ENCODE measurements at regions not wholly inside any gene's neighbourhood (a gene's known extent, or its start where the extent isn't known, plus 50 kb on each side); places are given as distances from the start of the nearest gene placed in this dataset.

- no peak for TF ChIP-seq EZH2 (IDR thresholded peaks at IDR 0.05; ENCODE audit: low read length)
- no peak for TF ChIP-seq CTCF (optimal IDR thresholded peaks at IDR 0.05 in 1 of 3, IDR thresholded peaks at IDR 0.05 in 1 of 3, conservative IDR thresholded peaks at IDR 0.05 in 1 of 3; ENCODE audit: extremely low read depth in 1 of 3, insufficient read depth in 2 of 3, low read length in 3 of 3)
- H3K4me3 ChIP-seq (ENCODE audit: control insufficient read depth in 2 of 3, extremely low read depth in 1 of 3, insufficient read depth in 2 of 3, low read depth in 1 of 3, low read length in 3 of 3): no peak overlapping the region
- H3K4me1 ChIP-seq (ENCODE audit: control insufficient read depth, extremely low read depth, insufficient read depth, low read length): no peaks in the 10 kb centered on the region
These were observed 53.4 kb upstream of the GCSH start for GRCh38 chr16:81149614-81150013.

GRCh38 chr16:81148277-81148676 is 52.1 kb upstream of the GCSH start:
- Histone ChIP-seq H3K4me1 (ENCODE audit: control insufficient read depth, extremely low read depth, insufficient read depth, low read length) (peaks cover 9% of the 10 kb centered on the region), H3K9ac (ENCODE audit: control insufficient read depth, extremely low read depth, insufficient read depth, low read length) (no peak overlapping the region), H3K9me1 (ENCODE audit: control insufficient read depth, extremely low read depth, insufficient read depth, low read length) (no peaks in the 10 kb centered on the region), H2AFZ (ENCODE audit: control insufficient read depth, low read length) (no peak overlapping the region), H3K36me3 (ENCODE audit: control insufficient read depth in 2 of 2, extremely low read depth in 1 of 2, insufficient read depth in 2 of 2, low read length in 2 of 2) (no peaks in the 10 kb centered on the region), H3K79me2 (ENCODE audit: control insufficient read depth, insufficient read depth, low read length) (no peaks in the 10 kb centered on the region), H3K4me2 (ENCODE audit: control insufficient read depth, extremely low read depth, insufficient read depth, low read depth, low read length) (no peak overlapping the region), H3K27me3 (ENCODE audit: control insufficient read depth, extremely low read depth, insufficient read depth, low read length) (no peaks in the 10 kb centered on the region), H3K27ac (ENCODE audit: control insufficient read depth, insufficient read depth, low read length) (no peak overlapping the region), H3K4me3 (ENCODE audit: control insufficient read depth in 2 of 3, extremely low read depth in 1 of 3, insufficient read depth in 2 of 3, low read depth in 1 of 3, low read length in 3 of 3) (no peak overlapping the region), H3K9me3 (ENCODE audit: control insufficient read depth, low read depth, low read length) (no peaks in the 10 kb centered on the region), H4K20me1 (ENCODE audit: control insufficient read depth, extremely low read depth, insufficient read depth, low read length) (no peaks in the 10 kb centered on the region)
- FAIRE-seq (no peak), DNase-seq (ENCODE audit: low read depth, low spot score) (no peak)
- no peak for TF ChIP-seq EZH2 (IDR thresholded peaks at IDR 0.05; ENCODE audit: low read length)
- TF ChIP-seq CTCF (optimal IDR thresholded peaks at IDR 0.05 in 1 of 3, IDR thresholded peaks at IDR 0.05 in 1 of 3, conservative IDR thresholded peaks at IDR 0.05 in 1 of 3; ENCODE audit: extremely low read depth in 1 of 3, insufficient read depth in 2 of 3, low read length in 3 of 3): no peak
- dilution Hi-C loops (cut with MboI; ENCODE audit: extremely low pct_ligation_motif_present, low sequenced_read_pairs): no loop called here

More at GRCh38 chr16:81149614-81150013, 53.4 kb upstream of the GCSH start:
- no peak overlapping the region for H3K9ac ChIP-seq (ENCODE audit: control insufficient read depth, extremely low read depth, insufficient read depth, low read length)
- H3K27me3 ChIP-seq (ENCODE audit: control insufficient read depth, extremely low read depth, insufficient read depth, low read length): no peaks in the 10 kb centered on the region
- no peaks in the 10 kb centered on the region for H3K36me3 ChIP-seq (ENCODE audit: control insufficient read depth in 2 of 2, extremely low read depth in 1 of 2, insufficient read depth in 2 of 2, low read length in 2 of 2)
- FAIRE-seq (no peak), DNase-seq (ENCODE audit: low read depth, low spot score) (no peak)
- H3K4me2 ChIP-seq (ENCODE audit: control insufficient read depth, extremely low read depth, insufficient read depth, low read depth, low read length): no peak overlapping the region
- H3K9me1 ChIP-seq (ENCODE audit: control insufficient read depth, extremely low read depth, insufficient read depth, low read length): no peaks in the 10 kb centered on the region
- no peak overlapping the region for H2AFZ ChIP-seq (ENCODE audit: control insufficient read depth, low read length)
- no peaks in the 10 kb centered on the region for H4K20me1 ChIP-seq (ENCODE audit: control insufficient read depth, extremely low read depth, insufficient read depth, low read length)
- no peak overlapping the region for H3K27ac ChIP-seq (ENCODE audit: control insufficient read depth, insufficient read depth, low read length)
- dilution Hi-C loops (cut with MboI; ENCODE audit: extremely low pct_ligation_motif_present, low sequenced_read_pairs): no loop called here
- no peaks in the 10 kb centered on the region for H3K9me3 ChIP-seq (ENCODE audit: control insufficient read depth, low read depth, low read length)
- H3K79me2 ChIP-seq (ENCODE audit: control insufficient read depth, insufficient read depth, low read length): no peaks in the 10 kb centered on the region
